Esophagus (tissue), 2 donors: ENCODE measurements at regions not wholly inside any gene's neighbourhood (a gene's known extent, or its start where the extent isn't known, plus 50 kb on each side); places are given as distances from the start of the nearest gene placed in this dataset.
"Not testable (repeated sequence)": the region's sequence is repeated elsewhere in the genome, so short reads cannot be mapped to it uniquely, and the experiment has no call there.

ENCODE experiments used
- H3K27ac ChIP-seq, 2 donors: one replicate each; pipeline ENCODE4 v1.5.1; 2013; ENCODE audit warnings: low read depth in 2 of 2, mild to moderate bottlenecking in 2 of 2, inconsistent platforms in 1 of 2, low read length in 1 of 2, moderate library complexity in 1 of 2
- H3K27me3 ChIP-seq, 2 donors: one replicate each; pipeline ENCODE4 v1.6.1; 2013; ENCODE audit warnings: low read length in 2 of 2, control low read depth in 1 of 2, mild to moderate bottlenecking in 1 of 2; ENCODE audit not compliant: insufficient read depth in 2 of 2, control insufficient read depth in 1 of 2
- H3K36me3 ChIP-seq, 2 donors: one replicate each; pipeline ENCODE4 v1.6.1; 2013; ENCODE audit warnings: low read length in 1 of 2; ENCODE audit not compliant: control insufficient read depth in 2 of 2, insufficient read depth in 2 of 2
- H3K4me1 ChIP-seq, 2 donors: one replicate each; pipeline ENCODE4 v1.6.1; 2013; ENCODE audit warnings: low read length in 1 of 2; ENCODE audit not compliant: control insufficient read depth in 2 of 2, insufficient read depth in 2 of 2
- H3K4me3 ChIP-seq, 2 donors: one replicate each; pipeline ENCODE4 v1.5.1; 2013; ENCODE audit warnings: low read length in 2 of 2, mild to moderate bottlenecking in 2 of 2, low read depth in 1 of 2, moderate library complexity in 1 of 2
- H3K9me3 ChIP-seq, 2 donors: one replicate each; pipeline ENCODE4 v1.6.1; 2013; ENCODE audit warnings: mild to moderate bottlenecking in 2 of 2, low read depth in 1 of 2, low read length in 1 of 2, moderate library complexity in 1 of 2; ENCODE audit not compliant: control insufficient read depth in 2 of 2, insufficient read depth in 1 of 2
- WGBS, 2 donors: extraction: QIAGEN DNeasy Blood & Tissue Kit; methylation state at CpG; one replicate each; pipeline ENCODE4 v1.1.7; 2013; 5-methylcytosine and 5-hydroxymethylcytosine counted together
- donor health status: healthy with polysubstance abuse.
- donor health status: Bipolar disorder and iron deficiency.

GRCh38 chr5:57055731-57056130 lies 103.8 kb upstream of the MIER3 start:
- WGBS, 2 donors = 63 to 71% methylated on average over 1 of the region's 1 CpG
- Histone ChIP-seq H3K27me3 (no peaks in the 10 kb centered on the region), H3K4me1 (no peaks in the 10 kb centered on the region), H3K9me3 (no peaks in the 10 kb centered on the region), H3K27ac (no peak overlapping the region), H3K4me3 (no peak overlapping the region), H3K36me3 (no peaks in the 10 kb centered on the region)

DNA sequence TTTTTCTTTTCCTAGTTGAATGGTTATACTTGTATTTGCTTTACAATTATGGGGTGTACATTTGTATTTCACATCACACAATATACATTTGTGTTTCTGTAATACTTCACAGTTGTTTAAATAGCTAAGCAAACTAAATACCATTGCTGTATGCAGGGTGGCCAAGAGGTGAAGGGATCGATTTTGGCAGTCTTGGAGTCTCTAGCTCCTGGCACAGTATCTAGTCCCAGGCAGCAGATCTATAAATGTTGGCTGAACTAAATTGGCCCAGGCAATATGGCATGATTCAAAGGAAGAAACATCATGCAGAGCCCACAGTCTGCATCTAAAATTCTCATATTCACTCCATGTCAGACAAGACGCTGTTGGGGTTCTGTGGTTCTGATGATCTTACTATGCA lies 110.1 kb upstream of the GPBP1 start:
- no peaks in the 10 kb centered on the region for H3K4me1 ChIP-seq
- 71 to 74% methylated on average over 2 of the region's 2 CpGs for WGBS, 2 donors
- H3K27me3 ChIP-seq = no peaks in the 10 kb centered on the region
- no peaks in the 10 kb centered on the region for H3K9me3 ChIP-seq
- no peak overlapping the region for H3K27ac ChIP-seq
- H3K4me3 ChIP-seq = no peak overlapping the region
- no peaks in the 10 kb centered on the region for H3K36me3 ChIP-seq

- H3K4me1 ChIP-seq = no peaks in the 10 kb centered on the region
- WGBS, 2 donors = 77 to 79% methylated on average over 6 of the region's 6 CpGs
- no peaks in the 10 kb centered on the region for H3K36me3 ChIP-seq
Measured at GRCh38 chr5:57066924-57067596, 106.8 kb upstream of the GPBP1 start.

DNA sequence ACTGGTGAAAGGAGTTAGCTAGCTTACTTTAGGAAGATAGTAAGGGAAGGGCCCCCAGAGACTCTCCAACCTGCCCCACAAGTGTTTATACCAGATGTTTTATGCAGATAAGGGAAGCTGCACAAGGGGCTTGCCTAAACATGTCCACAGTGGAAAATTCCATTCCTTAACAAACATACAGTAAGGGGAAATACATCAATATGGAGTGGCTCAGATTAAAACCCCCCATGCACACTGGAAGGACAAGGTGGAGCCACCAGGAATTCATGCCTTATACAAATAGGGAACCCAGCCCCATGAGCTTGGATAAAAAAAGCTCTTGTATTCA lies 106.3 kb upstream of the GPBP1 start:
- peaks cover 0 to 2% of the 10 kb centered on the region in 2 donors for H3K27me3 ChIP-seq
- H3K27ac ChIP-seq = no peak overlapping the region
- H3K4me3 ChIP-seq = no peak overlapping the region
- H3K36me3 ChIP-seq = no peaks in the 10 kb centered on the region
- H3K9me3 ChIP-seq = peaks cover 0 to 3% of the 10 kb centered on the region in 2 donors
- no peaks in the 10 kb centered on the region for H3K4me1 ChIP-seq

More at GRCh38 chr5:57066924-57067596, 106.8 kb upstream of the GPBP1 start:
- peaks cover 0 to 2% of the 10 kb centered on the region in 2 donors for H3K27me3 ChIP-seq
- peaks cover 0 to 3% of the 10 kb centered on the region in 2 donors for H3K9me3 ChIP-seq
- H3K27ac ChIP-seq = no peak overlapping the region
- no peak overlapping the region for H3K4me3 ChIP-seq

DNA sequence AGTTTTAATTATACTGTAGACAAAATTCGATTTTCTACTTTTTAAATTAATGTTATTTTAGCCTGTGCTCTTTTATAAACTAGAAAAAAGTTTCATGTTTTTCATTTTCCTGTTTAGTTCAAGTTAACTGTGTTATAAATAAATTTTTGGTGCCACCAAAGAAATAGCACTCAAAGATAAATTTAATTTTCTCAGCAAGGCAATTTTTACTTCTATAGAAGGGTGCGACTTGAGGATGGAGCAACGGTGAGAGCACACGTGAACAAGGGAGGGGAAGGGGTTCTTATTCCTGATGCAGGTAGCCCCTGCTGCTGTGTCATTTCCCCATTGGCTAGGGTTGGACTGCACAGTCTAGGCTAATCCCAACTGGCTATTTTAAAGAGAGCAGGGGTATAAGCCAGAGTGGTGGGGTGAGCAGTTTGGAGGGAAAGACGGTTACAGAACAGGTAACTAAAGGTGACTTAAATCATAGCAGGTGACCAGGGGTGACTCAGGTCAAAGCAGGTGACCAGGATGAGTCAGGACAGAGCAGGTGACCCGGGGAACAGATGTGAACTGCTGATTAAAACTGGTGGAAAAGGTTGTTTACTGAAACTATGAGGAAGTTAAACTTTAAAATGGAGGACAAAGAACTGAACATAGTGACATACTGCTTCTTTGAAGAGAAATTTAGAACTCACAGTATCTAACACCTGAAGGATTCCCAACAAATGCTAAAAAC lies 104.6 kb upstream of the GPBP1 start:
- Histone ChIP-seq H3K4me3 (no peak overlapping the region), H3K4me1 (no peaks in the 10 kb centered on the region), H3K27me3 (peaks cover 0 to 2% of the 10 kb centered on the region in 2 donors), H3K9me3 (peaks cover 0 to 3% of the 10 kb centered on the region in 2 donors), H3K36me3 (no peaks in the 10 kb centered on the region), H3K27ac (no peak overlapping the region)
- WGBS, 2 donors = 84 to 88% methylated on average over 6 of the region's 6 CpGs

GRCh38 chr5:57072218-57072892 lies 101.5 kb upstream of the GPBP1 start:
- H3K36me3 ChIP-seq = no peaks in the 10 kb centered on the region
- H3K4me1 ChIP-seq = no peaks in the 10 kb centered on the region
- H3K9me3 ChIP-seq = peaks cover 0 to 3% of the 10 kb centered on the region in 2 donors
- peaks cover 0 to 2% of the 10 kb centered on the region in 2 donors for H3K27me3 ChIP-seq
- H3K4me3 ChIP-seq = no peak overlapping the region
- H3K27ac ChIP-seq = no peak overlapping the region
- 47 to 52% methylated on average over 3 of the region's 3 CpGs for WGBS, 2 donors

- Histone ChIP-seq H3K27me3 (peaks cover 0 to 2% of the 10 kb centered on the region in 2 donors), H3K36me3 (no peaks in the 10 kb centered on the region), H3K4me3 (no peak overlapping the region), H3K4me1 (no peaks in the 10 kb centered on the region), H3K27ac (no peak overlapping the region), H3K9me3 (no peaks in the 10 kb centered on the region)
- 80 to 86% methylated on average over 7 of the region's 7 CpGs for WGBS, 2 donors
Measured at GRCh38 chr5:57082441-57083067, 91.3 kb upstream of the GPBP1 start.

- Histone ChIP-seq H3K36me3 (no peaks in the 10 kb centered on the region), H3K27me3 (peaks cover 0 to 2% of the 10 kb centered on the region in 2 donors), H3K4me1 (no peaks in the 10 kb centered on the region), H3K27ac (no peak overlapping the region), H3K4me3 (no peak overlapping the region), H3K9me3 (no peaks in the 10 kb centered on the region)
- WGBS, 2 donors = 88 to 91% methylated on average over 3 of the region's 3 CpGs
Measured at GRCh38 chr5:57085306-57086081, 88.4 kb upstream of the GPBP1 start.

DNA sequence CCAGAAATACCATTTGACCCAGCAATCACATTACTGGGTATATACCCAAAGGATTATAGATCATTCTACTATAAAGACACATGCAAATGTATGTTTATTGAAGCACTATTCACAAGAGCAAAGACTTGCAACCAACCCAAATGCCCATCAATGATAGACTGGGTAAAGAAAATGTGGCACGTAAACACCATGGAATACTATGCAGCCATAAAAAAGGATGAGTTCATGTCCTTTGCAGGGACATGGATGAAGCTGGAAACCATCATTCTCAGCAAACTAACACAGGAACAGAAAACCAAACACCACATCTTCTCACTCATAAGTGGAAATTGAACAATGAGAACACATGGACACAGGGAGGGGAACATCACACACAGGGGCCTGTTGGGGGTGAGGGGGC lies 85.9 kb upstream of the GPBP1 start:
- H3K9me3 ChIP-seq, H3K27me3 ChIP-seq, H3K27ac ChIP-seq, H3K4me1 ChIP-seq, H3K36me3 ChIP-seq, H3K4me3 ChIP-seq: not testable (repeated sequence)
- WGBS, 2 donors = 97 to 100% methylated on average over 1 of the region's 1 CpG
